ENCODE measurements at regions not wholly inside any gene's neighbourhood (a gene's known extent, or its start where the extent isn't known, plus 50 kb on each side); places are given as distances from the start of the nearest gene placed in this dataset.
"Not testable (repeated sequence)": the region's sequence is repeated elsewhere in the genome, so short reads cannot be mapped to it uniquely, and the experiment has no call there.

DNA sequence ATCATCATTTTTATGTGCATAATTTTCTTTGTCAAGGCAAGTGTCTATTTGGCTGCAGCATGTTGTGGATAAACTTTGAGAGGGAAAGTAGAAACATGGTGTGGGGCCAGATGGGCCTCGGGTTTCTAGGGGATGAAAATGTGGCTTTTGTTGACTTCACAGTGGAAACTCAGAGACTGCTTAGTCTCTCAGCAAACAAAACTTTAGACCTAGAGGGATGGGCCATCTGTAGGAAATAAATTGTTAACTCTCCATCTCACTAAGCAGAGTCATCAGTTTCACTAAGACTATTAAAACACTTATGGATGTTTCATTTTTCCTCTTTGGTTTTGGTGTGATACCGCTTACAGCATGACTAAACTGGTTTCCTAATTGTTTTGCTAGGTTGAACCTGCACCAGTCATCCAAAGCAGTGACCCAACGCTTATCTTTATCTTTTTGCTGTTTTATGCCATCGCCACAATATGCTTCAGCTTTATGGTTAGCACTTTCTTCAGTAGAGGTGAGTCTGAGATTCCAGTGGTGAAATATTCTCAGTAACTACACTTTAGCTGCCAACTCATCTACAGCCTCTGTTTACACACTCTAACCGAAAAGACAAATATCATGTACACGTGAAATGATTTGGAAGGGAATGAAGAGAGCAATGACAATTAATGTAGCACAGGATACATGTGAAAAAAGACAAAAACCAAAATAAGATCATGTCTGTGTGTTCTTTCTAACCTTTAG lies 60.6 kb upstream of the CRYM start:
- Mint-ChIP-seq H3K27ac (no peak overlapping the region), H3K36me3 (ENCODE audit: low read depth) (no peaks in the 10 kb centered on the region), H3K4me1 (ENCODE audit: low read depth) (no peaks in the 10 kb centered on the region), H3K27me3 (ENCODE audit: low read depth) (peaks cover 18% of the 10 kb centered on the region), H3K9me3 (ENCODE audit: insufficient read depth) (no peaks in the 10 kb centered on the region), H3K4me3 (no peak overlapping the region)
- POLR2A ChIA-PET = no interaction called here
- DNase-seq = no peak
- CTCF ChIA-PET = no interaction called here
- no peak for ATAC-seq

DNA sequence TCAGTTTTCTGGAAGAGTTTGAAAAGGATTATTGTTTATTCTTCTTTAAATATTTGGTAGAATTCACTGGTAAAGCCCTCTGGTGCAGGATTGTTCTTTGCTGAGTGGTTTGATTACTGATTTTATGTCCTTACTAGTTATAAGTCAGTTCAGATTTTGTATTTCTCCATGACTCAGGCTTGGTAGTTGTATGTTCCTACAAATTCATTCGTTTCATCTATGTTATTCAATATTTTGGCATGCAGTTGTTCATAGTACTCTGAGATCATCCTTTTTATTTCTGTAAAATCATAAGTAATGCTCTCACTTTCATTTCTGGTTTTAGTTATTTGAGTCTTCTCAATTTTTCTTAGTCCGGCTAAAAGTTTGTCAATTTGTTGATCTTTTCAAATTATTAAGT lies 58.1 kb upstream of the CRYM start:
- ATAC-seq (no peak), DNase-seq (no peak)
- H3K9me3 Mint-ChIP-seq (ENCODE audit: insufficient read depth) = no peaks in the 10 kb centered on the region
- H3K4me1 Mint-ChIP-seq (ENCODE audit: low read depth) = no peaks in the 10 kb centered on the region
- H3K27ac Mint-ChIP-seq = no peak overlapping the region
- peaks cover 27% of the 10 kb centered on the region for H3K27me3 Mint-ChIP-seq (ENCODE audit: low read depth)
- no peaks in the 10 kb centered on the region for H3K36me3 Mint-ChIP-seq (ENCODE audit: low read depth)
- POLR2A ChIA-PET = no interaction called here
- CTCF ChIA-PET = no interaction called here
- no peak overlapping the region for H3K4me3 Mint-ChIP-seq

DNA sequence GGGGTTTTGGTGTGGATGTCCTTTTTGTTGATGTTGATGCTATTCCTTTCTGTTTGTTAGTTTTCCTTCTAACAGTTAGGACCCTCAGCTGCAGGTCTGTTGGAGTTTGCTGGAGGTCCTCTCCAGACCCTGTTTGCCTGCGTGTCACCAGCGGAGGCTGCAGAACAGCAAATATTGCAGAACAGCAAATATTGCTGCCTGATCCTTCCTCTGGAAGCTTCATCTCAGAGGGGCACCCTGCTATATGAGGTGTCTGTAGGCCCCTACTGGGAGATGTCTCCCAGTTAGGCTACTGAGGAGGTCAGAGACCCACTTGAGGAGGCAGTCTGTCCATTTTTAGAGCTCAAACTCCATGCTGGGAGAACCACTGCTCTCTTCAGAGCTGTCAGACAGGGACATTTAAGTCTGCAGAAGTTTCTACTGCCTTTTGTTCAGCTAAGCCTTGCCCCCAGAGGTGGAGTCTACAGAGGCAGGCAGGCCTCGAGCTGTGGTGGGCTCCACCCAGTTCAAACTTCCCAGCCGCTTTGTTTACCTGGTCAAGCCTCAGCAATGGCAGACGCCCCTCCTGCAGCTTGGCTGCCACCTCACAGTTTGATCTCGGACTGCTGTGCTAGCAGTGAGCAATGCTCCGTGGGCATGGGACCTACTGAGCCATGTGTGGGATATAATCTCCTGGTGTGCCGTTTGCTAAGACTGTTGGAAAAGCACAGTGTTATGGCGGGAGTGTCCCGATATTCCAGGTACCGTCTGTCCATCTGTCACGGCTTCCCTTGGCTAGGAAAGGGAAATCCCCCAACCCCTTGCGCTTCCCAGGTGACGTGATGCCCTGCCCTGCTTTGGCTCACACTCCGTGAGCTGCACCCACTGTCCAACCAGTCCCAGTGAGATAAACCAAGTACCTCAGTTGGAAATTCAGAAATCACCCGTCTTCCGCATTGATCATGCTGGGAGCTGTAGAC lies 56.4 kb upstream of the CRYM start:
- peaks cover 30% of the 10 kb centered on the region for H3K27me3 Mint-ChIP-seq (ENCODE audit: low read depth)
- H3K36me3 Mint-ChIP-seq (ENCODE audit: low read depth); H3K27ac Mint-ChIP-seq; H3K4me1 Mint-ChIP-seq (ENCODE audit: low read depth); CTCF ChIA-PET; ATAC-seq; DNase-seq; H3K4me3 Mint-ChIP-seq; H3K9me3 Mint-ChIP-seq (ENCODE audit: insufficient read depth); POLR2A ChIA-PET: not testable (repeated sequence)

DNA sequence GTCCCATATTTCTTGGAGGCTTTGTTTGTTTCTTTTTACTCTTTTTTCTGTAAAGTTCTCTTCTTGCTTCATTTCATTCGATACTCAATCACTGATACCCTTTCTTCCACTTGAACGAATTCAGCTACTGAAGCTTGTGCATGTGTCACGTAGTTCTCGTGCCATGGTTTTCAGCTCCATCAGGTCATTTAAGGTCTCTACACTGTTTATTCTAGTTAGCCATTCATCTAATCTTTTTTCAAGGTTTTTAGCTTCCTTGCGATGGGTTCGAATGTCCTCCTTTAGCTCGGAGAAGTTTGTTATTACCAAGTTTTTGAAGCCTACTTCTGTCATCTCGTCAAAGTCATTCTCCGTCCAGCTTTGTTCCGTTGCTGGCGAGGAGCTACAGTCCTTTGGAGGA lies 55.6 kb upstream of the CRYM start:
- H3K27me3 Mint-ChIP-seq (ENCODE audit: low read depth) = peaks cover 23% of the 10 kb centered on the region
- CTCF ChIA-PET; H3K4me1 Mint-ChIP-seq (ENCODE audit: low read depth); DNase-seq; H3K27ac Mint-ChIP-seq; H3K9me3 Mint-ChIP-seq (ENCODE audit: insufficient read depth); ATAC-seq; H3K36me3 Mint-ChIP-seq (ENCODE audit: low read depth); H3K4me3 Mint-ChIP-seq; POLR2A ChIA-PET: not testable (repeated sequence)
